TTC549 (cell line): ENCODE measurements at regions not wholly inside any gene's neighbourhood (a gene's known extent, or its start where the extent isn't known, plus 50 kb on each side); places are given as distances from the start of the nearest gene placed in this dataset.

ENCODE experiments used
- FAIRE-seq: peaks from 2 replicates; lab custom pipeline; 2012; peaks lifted over from hg19 to GRCh38; lab: Jason Lieb, UNC

- FAIRE-seq: no peak
These were observed 113.3 kb downstream of the LINC00237 start for GRCh38 chr20:20992686-20993360.

GRCh38 chr20:20992277-20992676, 113.9 kb downstream of the LINC00237 start:
- no peak for FAIRE-seq

GRCh38 chr20:20989081-20989480, 117.1 kb downstream of the LINC00237 start:
- FAIRE-seq: no peak

DNA sequence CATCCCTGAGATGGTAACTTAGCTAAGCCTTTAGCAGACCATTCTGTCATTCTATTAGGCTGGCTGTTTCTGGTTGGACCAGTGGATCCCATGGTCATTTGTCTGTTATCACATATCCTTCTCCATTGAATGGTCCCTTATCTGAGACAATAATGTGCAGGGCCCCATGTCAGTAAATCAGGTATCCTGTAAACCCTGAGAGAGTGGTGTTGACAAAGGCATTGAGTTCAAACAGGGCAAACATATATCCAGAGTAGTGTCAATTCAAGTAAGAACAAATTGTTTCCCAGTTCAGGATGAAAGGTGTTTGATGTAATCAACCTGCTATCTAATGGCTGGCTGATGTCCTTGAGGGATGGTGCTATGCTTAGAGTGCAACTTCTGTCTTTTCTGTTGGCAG, 126.2 kb downstream of the LINC00237 start:
- FAIRE-seq: no peak

- FAIRE-seq: no peak
These were observed 128.4 kb downstream of the LINC00237 start for GRCh38 chr20:20977786-20978185.

DNA sequence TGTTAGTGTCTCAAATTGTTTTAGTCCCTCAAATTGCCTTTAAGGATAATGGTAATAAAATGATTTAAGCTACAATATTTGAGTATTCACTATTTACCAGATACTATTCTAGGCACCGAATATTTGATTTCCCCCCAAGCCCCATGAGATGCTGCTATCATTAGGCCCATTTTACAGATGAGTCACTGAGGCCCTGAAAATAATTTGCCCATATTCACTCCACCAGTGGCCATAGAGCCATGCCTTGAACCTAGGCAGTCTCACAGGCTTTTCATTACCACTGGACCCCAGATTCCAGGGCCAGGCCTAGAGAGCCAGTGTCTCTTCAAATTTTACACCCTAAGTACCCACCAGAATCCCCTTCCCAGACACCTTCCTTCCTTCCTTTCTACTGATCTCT, 133.7 kb downstream of the LINC00237 start:
- no peak for FAIRE-seq

DNA sequence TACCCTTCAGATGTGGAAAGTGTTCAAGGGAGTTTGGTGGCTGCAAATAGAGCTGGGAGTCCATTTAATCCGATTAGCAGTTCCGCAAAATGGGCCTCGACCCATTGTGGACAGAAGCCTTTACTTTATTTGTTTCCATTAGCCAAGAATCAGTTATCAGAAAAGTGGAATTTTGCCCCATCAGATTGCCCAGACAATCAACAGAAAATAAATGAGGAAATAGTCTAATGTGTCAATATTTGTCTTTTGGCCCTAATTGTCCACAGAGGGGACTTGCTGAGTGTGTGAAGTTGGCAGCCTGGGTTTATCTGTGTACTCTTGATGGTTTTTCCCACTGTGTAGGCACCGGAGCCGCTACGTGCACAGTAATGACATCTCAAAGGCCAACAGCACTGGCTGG, 134.3 kb downstream of the LINC00237 start:
- no peak for FAIRE-seq

- FAIRE-seq: no peak
These were observed 135.3 kb downstream of the LINC00237 start for GRCh38 chr20:20970841-20971240.

DNA sequence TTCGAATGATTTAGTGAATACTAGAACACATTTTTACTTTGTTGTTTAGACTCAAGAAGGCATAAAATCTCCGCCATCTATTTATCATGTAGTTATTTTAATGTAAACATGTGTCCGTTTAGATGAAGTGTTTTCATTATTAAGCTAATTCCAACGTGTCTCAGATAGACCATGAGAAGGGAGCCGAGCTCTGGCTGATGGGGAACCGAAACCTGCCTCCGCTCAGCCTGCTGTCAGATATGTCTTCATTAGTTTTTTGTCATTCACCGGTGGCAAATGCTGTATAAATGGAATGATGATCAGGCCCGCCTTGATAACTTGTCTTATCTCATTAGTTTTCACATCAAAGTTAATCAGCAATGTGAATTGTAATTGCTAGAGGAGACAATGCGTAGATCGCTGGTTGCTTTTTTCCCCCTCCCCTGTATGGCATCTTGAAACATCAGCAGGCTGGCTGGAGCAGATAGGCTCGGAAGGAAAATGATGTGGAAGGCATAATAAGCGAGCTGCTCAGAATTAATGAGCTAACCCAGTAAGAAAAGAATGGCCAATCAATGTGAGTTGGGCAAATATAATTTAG, 136.4 kb downstream of the LINC00237 start:
- FAIRE-seq: no peak

GRCh38 chr20:20967564-20968184, 138.5 kb downstream of the LINC00237 start:
- no peak for FAIRE-seq

DNA sequence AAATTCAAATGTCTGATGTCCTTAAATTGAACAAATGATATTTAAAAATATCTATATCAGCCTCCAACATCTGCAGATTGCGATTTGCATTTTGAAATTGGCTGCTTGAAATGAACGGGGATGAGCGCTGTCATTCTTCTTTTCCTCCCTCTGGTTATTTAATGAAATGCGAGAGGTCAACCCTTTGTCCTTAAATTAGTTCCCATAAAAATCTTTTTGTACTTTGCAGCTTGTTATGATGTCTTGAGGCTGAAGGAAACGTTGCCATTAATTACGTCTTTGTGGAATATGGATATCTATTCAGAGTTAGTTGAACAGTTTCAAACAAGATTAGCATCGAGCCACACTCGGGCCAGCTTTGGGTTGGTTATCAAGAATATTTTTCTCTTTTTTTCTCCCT, 140.0 kb downstream of the LINC00237 start:
- FAIRE-seq: no peak

DNA sequence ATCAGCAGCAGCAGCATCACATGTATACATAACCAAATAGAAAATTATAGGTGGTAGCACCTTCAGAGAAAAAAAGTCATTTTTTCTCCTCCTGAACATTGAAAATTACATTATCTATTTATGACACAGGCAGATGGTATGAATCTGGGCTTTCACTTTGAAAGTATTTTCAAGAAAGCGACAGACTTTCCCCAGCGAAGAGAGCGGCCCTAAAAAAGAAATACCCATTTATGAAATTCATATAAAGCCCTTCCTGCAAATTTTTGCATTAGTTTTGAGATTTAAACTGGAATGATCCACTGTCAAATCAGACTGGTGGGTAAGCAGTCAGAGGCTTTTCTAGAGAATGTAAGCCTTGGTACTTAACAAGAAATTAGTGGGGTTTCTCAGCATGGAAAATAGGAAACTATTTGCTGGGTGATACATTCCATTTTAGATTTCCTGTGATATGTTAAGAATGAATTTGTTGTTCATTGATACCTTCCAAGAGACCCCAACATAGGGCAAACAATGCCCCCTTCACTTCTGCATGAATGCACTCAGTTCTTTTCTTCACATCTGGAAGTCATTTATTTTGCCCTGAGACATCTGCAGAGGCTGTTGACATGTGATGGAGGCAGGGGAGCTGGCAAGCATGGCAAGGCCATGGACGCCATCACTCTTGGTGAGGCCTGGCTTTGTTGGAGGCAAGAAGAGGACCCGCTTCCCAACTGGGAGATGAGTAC, 147.0 kb downstream of the LINC00237 start:
- no peak for FAIRE-seq

DNA sequence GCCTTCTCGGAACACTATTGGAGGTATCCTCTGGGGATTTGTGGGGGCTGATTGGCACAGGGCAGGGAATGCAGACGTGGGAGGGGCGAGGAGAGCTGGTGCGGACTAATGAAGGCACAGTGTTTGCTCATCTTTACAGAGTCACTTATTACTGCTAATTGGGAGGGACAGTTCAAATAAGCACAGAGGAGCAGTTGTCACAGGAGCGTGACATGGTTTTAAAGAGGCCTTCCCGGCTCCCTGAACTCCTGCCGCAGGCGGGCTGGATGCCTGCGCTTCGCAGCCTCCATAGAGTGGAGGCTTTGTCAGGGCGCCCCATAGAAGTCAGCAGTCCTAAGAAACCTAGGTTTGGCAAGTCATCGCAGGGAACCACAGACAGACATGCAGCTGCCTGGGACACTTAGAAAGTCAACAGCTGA, 149.6 kb downstream of the LINC00237 start:
- no peak for FAIRE-seq

DNA sequence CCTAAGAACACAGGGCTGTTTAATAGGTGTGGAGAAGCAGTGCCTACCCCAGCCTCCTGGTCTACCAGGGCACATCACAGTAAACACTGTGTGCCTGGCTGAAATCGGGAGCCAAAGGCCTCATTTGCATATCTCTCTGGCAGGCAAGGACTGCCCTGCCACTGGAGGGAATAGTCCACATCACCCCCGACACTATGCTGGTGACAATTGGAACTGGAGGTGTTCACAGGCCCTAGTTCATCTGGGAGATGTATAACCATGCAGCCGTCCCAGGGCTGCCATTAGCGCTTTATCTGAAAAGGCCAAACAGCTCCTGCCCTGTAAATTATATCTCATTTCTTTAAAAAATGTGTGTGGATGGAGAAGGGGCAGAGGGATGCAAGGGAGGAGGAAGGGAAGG, 150.3 kb downstream of the LINC00237 start:
- FAIRE-seq: no peak

DNA sequence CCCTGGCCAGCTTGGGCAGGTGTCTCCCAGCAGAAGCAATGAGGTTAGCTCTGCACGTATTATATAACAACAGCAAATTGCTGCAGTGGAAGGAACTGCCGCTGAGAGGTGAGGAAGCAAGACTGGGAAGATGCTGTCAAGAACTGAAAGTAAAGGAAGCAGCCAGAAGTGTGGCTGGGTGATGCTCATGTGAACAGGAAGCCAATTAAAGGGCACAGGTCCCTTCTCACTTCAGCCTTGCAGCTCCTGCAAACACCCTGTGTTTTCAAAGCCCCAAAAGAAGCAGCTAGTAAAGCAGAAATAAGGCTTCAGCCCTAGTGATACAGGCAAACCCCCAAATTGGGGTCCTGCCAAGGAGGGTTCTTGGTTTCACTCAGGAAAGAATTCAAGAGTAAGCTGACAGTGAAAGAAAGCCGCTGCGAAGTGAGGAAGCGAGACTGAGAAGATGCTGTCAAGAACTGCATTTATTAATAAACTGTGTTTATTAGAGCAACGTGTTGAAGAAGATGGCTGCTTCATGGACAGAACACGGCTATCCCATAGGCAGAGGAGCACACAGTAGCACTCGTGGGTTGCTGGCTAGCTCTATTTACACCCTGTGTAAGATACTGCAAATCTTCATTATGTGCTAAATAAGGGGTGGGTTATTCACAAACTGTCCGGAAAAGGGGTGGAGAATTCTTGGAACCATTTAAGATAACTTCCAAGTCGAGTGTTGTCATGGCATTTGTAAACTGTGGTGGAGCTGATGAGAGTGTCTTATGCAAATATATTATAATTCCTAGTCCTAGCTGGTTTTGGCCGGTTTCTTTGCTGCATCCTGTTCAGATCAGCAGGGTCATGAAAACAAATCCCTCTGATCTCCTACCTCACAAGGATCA, 152.2 kb downstream of the LINC00237 start:
- FAIRE-seq: no peak

GRCh38 chr20:20950620-20951019, 155.5 kb downstream of the LINC00237 start:
- no peak for FAIRE-seq

DNA sequence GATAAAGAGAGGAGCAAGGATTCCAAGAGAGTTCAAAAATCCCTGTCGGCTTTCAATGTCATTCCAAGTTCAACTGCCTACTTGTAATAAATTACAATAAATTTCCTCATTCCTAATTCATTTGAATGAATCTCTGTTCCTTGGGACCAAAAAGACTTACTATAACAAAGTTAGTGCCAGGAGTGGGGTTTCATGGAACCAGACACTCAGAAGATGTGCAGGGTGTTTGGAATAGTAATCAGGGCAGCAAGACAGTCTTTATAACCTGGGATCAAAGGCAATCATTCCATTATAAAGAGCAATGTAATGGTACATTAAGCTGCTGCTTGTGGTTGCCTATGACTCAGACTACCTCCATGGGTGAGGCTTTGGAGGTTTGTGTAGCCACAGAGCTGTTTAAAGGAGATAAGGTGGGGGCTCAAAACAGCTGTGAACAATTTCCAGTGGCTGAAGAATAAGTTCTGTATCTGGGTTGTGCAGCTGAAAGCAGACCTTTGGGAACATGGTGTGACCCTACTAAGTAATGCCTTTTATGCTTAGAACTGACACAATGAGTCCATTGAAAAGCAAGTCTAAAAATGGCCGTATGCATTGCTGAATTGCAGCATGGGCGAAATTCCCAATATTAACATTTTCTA, 159.9 kb downstream of the LINC00237 start:
- FAIRE-seq: no peak

DNA sequence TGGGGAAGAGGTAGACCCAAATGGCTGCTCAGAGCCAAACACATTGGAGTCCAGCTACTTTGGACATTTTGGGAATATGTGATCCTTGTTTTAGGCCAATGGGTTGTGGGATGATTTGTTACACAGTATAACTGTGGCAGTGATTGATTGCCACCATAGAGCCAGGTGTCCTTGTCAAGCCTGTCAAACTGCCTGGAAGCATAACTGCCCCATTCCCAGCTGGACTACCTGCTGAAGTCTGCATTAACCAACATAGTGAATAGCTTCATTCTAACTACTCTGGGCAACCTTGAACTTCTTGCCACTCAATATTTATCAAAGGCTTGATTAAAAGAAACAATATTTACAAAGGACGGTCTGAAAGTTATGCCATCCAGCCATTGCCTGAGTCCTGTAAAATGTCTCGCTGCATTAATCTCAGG, 164.7 kb downstream of the LINC00237 start:
- no peak for FAIRE-seq

- no peak for FAIRE-seq
These were observed 167.2 kb downstream of the LINC00237 start for GRCh38 chr20:20939006-20939405.

GRCh38 chr20:20938599-20938998, 167.6 kb downstream of the LINC00237 start:
- no peak for FAIRE-seq

GRCh38 chr20:20938131-20938530, 168.0 kb downstream of the LINC00237 start:
- FAIRE-seq: no peak
